ENCODE measurements at regions not wholly inside any gene's neighbourhood (a gene's known extent, or its start where the extent isn't known, plus 50 kb on each side); places are given as distances from the start of the nearest gene placed in this dataset.

DNA sequence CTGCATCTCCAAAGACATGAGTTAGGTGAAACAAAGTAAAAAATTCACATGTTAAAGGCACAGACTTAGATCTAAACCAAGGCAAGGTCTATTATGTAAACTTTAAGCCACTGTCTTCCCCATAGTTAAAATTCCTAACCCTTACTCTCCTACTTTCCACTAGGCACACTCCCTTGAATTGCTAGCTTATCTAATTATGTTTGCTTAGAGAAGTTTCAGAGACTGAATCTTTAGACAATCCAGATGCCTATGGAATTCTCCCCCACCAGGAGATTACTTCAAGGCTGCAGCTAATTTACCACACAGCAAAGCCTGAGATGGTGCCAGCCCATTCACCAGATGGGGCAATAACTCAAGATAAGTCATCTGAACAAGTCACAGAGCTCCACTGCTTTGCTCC, 803.1 kb upstream of the COX7C start:
- TF ChIP-seq, protein P1, sequence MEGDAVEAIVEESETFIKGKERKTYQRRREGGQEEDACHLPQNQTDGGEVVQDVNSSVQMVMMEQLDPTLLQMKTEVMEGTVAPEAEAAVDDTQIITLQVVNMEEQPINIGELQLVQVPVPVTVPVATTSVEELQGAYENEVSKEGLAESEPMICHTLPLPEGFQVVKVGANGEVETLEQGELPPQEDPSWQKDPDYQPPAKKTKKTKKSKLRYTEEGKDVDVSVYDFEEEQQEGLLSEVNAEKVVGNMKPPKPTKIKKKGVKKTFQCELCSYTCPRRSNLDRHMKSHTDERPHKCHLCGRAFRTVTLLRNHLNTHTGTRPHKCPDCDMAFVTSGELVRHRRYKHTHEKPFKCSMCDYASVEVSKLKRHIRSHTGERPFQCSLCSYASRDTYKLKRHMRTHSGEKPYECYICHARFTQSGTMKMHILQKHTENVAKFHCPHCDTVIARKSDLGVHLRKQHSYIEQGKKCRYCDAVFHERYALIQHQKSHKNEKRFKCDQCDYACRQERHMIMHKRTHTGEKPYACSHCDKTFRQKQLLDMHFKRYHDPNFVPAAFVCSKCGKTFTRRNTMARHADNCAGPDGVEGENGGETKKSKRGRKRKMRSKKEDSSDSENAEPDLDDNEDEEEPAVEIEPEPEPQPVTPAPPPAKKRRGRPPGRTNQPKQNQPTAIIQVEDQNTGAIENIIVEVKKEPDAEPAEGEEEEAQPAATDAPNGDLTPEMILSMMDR (IDR thresholded peaks at IDR 0.05): no peak
- TF ChIP-seq POLR2A (IDR thresholded peaks at IDR 0.05): no peak
